GM18499 (cell line): ENCODE measurements at regions not wholly inside any gene's neighbourhood (a gene's known extent, or its start where the extent isn't known, plus 50 kb on each side); places are given as distances from the start of the nearest gene placed in this dataset.
"Not testable (repeated sequence)": the region's sequence is repeated elsewhere in the genome, so short reads cannot be mapped to it uniquely, and the experiment has no call there.

Experiments
- ATAC-seq: cut with Tn5 transposase; IDR thresholded peaks from one replicate; pipeline ENCODE4 v1.9.1; 2021; ENCODE audit warnings: moderate number of reproducible peaks; ENCODE audit not compliant: insufficient read depth, unreplicated experiment

DNA sequence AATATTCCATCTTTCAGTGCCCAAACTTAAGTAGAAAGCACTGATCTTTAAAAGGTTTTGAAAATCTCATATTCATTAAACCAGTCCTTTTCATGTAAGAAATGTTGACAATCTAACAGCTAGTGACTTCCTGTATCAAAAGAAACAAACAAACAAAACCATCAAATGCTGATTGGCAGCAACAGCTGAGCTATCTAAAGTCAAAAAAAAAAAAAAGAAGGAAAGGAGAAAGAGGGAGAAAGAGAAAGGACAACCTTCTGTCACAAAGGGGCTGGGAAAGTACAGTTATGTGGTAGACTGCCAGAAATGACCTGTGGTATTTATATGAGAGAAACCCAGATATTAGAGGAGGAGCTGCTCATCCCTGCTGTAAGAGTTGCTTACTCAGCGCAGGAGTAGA, 614.6 kb upstream of the SMIM31 start:
- ATAC-seq = no peak

DNA sequence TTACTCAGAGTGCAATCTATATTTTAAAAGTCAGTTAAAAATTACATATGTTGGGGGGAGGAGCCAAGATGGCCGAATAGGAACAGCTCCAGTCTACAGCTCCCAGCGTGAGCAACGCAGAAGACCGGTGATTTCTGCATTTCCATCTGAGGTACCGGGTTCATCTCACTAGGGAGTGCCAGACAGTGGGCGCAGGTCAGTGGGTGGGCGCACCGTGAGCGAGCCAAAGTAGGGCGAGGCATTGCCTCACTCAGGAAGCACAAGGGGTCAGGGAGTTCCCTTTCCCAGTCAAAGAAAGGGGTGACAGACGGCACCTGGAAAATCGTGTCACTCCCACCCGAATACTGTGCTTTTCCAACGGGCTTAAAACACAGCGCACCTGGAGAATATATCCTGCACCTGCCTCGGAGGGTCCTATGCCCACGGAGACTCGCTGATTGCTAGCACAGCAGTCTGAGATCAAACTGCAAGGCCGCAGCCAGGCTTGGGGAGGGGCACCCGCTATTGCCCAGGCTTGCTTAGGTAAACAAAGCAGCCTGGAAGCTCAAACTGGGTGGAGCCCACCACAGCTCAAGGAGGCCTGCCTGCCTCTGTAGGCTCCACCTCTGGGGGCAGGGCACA, 612.1 kb upstream of the SMIM31 start:
- not testable (repeated sequence) for ATAC-seq

GRCh38 chr4:164154416-164154815, 599.5 kb upstream of the SMIM31 start:
- ATAC-seq = no peak

DNA sequence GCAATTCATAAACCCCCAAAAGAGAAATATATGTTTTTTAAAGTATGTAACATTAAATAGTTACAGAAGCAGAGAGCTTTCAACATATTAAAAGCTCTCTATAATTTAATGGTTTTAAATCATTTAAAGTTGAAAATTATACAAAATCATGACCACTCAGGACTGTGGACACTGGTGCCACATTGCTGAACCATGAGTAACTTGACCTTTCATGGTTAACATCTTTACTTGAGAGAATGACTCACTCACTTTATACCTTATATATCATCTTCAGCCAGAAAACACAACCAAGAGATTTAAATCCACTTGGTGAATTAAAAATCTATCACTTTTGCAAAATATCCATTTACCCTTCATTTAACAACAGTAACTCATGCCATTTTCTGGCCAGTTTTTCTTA, 584.3 kb upstream of the SMIM31 start:
- ATAC-seq = no peak

- no peak for ATAC-seq
These were observed 576.8 kb upstream of the SMIM31 start for GRCh38 chr4:164177153-164177552.

- ATAC-seq = no peak
These were observed 576.2 kb upstream of the SMIM31 start for GRCh38 chr4:164177753-164178152.

DNA sequence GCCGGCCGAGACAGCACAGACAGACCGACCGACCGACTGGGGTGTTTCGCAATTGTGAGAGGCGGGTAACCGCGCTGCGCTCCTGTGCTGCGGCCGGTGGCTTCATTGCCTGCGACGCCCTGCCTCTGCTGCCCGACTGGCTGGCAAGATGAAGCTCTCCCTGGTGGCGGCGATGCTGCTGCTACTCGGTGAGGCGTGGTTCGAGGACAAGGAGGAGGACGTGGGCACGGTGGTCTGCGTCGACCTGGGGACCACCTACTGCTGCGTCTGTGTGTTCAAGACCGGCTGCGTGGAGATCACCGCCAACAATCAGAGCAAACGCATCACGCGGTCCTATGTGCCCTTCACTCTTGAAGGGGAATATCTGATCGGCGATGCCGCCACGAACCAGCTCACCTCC, 565.7 kb upstream of the SMIM31 start:
- no peak for ATAC-seq

DNA sequence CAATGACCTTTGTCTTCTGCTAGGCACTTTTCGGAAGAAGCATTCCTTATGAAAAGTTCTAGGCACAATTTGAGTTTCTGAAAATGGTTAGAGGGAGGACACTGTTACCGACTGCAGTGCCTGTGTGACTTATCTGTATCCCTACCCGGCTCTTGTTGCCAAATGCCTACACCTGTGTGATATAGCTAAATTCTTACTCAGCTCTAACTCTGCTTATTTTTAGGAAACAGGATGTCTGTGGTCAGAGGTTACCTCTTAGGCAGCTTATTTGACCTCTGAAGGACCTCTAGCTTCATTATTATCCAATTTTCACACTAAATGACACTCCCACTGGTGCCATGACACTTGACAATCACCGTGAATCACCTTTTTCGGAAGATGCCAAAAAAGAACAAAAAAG, 561.1 kb upstream of the SMIM31 start:
- no peak for ATAC-seq

DNA sequence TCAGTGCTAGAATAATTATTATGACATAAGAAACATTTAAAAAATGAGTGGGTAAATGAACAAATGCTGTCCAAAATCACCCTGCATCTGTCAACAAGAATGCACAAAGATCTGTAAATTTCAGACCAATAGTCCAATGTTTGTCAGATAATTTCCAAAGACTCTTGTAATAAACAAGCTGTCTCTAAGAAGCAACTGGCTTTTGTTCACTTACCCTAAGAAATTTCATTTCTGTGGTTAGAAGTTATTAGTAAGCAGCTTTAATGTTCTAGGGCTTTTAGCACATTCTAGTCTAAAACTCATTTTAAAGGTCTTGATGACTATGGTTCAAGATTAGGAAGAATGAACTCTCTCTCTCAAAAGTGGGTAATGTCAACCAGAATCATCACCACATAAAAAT, 560.3 kb upstream of the SMIM31 start:
- ATAC-seq = no peak

DNA sequence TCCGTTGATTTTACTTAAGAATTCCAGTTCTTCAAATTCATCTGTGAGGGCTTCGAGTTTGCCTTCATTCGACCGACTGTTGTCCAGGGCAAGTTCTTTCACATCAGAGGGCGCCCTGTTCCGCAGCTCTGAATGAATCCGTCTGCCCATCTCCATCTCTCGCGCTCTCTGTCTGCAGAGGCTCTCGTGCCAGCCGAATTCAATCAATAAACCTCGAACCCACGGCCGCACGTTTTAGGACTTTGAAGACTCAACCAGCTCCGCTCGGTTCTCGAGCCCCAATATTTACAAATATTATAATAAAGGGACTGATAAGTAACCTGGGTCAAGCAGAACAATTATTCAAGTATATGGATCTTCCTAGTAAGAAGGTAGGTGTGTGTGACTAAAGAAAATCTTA, 556.4 kb upstream of the SMIM31 start:
- ATAC-seq = no peak

DNA sequence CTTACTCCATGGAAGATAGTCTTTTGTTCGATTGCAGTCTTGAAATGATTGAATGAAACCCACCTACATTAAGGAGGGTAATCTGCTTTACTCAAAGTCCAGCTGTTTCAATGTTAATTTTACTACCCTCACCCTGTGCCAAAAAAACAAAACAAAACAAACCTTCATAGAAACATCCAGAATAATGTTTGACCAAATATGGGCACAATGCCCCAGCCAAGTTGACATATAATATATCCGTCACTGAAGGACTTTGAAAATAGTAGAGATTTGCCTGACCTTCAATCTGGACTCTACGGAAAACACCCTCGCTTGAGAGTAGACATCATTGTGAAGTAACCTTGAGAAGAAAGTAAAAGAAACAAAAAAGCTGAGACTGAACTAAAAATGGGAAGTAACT, 550.5 kb upstream of the SMIM31 start:
- no peak for ATAC-seq

GRCh38 chr4:164204434-164204833, 549.5 kb upstream of the SMIM31 start:
- ATAC-seq = no peak

- ATAC-seq = no peak
These were observed 546.5 kb upstream of the SMIM31 start for GRCh38 chr4:164207460-164207859.

DNA sequence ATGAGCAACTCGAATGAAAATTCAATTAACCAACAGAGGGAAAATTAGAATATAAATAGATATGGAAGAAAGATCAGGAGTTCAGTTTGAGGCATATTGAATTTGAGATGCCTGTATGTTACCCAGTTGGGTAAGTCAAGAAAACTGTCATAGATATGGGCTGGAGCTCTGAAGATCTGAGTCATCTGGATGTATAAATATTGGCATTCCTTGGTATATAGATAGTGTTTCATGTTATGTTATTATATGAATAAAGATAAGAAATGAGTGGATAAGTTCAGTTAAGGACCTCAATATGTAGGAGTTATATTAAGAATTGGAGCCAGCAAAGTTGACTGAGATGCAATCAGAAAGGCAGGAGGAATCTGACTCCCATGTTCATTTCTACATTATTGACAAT, 543.6 kb upstream of the SMIM31 start:
- ATAC-seq = no peak

- no peak for ATAC-seq
These were observed 541.8 kb upstream of the SMIM31 start for GRCh38 chr4:164212134-164212533.

DNA sequence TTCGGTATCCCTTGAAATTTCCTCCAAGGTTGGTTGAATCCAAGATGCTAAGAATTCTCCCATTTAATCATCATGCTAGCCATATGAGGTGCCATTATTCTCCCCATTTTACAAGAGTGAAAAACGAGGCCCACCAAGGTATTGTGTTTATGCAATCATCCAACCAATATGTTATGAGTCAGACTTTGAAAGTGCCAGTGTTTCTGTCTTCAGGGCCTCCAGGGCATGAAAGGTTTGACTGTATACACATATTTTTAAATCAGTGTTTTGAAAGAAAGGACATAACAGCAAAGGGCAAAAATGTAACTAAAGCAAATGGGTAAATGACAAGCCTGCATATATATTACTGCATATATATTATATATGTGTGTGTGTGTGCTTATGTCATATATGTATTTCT, 541.2 kb upstream of the SMIM31 start:
- ATAC-seq = no peak

DNA sequence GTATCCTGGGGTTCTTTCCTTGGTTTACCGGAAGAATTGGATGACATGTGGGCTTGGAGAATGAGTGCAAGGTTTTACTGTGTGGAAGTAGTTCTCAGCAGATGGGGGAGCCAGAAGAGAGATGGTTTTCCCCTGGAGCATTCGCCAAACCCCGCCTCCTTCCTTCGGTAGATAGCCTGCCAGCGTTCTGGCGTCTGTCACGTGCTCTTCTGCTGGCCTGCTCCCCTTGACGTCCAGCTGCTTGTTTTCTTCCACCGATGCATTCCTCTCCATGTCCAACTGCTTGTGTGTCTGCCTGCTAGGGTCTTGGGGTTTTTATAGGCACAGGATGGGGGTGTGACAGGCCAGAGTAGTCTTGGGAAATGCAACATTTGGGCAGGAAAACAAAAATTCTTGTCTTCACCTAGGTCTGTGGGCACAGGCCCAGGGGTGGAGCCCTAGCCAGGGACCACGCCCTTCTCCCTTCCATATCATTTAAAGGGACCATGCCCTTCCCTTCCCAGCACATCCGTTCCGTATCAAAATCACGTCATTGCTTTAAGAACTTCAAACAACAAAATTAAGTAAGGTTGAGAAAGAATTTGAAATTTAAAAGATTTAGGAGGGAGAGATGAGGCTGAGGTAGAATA, 538.7 kb upstream of the SMIM31 start:
- no peak for ATAC-seq

- ATAC-seq = no peak
These were observed 532.3 kb upstream of the SMIM31 start for GRCh38 chr4:164221631-164222030.

DNA sequence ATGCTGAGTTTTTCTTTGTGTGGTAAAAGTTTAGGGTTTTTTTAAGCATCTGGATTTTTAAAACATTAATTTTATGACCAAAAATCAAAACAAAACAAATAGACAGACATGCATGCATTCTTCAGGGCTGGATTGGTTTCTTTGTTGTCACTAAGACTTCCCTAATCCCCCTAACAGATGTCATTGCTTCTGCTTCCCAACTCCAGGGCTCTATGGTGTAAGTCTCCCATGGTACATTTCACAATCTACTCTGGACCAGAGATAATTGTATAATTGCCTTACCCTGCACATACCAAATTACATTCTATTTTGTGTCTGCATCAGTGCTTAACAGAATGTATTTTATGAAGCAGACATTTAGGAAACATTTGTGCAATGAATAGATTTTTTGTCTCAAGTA, 529.1 kb upstream of the SMIM31 start:
- ATAC-seq = no peak

- no peak for ATAC-seq
These were observed 524.7 kb upstream of the SMIM31 start for GRCh38 chr4:164229255-164229654.

DNA sequence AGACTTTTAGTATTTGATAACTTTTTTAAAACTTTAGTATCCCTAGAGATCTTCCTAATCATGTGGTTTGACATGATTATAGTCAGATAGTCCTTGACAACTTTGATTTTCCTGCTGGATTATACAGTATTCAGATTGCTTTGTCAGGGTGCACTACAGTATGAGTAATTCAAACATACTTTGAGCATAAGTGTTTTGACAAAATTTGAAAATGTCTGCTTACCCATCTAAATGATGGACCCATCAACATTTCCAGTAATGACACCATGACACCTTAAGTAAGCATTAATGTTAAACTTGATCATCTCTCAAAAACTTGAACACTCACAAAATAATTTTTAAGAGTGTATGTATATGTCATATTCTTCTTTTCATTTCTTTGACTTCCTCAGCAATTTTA, 514.5 kb upstream of the SMIM31 start:
- ATAC-seq = no peak

DNA sequence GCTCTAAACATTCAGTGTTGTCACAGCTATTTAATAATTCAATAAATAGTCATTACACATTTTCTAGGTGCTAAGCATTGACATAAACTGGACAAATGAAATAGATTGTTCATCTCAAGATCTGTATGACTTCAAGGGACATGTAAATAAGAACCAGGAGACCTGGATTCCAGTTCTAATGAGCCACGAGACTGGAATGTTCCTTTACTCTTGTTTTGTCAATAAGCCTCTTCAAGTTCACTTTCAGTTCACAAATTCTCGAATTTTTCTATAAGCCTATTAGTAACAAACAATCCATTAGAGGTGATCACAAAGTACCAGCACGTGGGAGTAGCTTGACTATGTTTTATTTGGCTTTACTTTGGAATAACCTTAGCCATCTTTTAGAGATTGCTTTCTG, 514.0 kb upstream of the SMIM31 start:
- no peak for ATAC-seq
